Ishikawa (cell line): ENCODE measurements at regions not wholly inside any gene's neighbourhood (a gene's known extent, or its start where the extent isn't known, plus 50 kb on each side); places are given as distances from the start of the nearest gene placed in this dataset.

Source experiments
- CEBPB ChIP-seq: IDR thresholded peaks from 2 replicates; pipeline ENCODE4 v1.6.1; 2012
- CREB1 ChIP-seq: IDR thresholded peaks from 2 replicates; pipeline ENCODE4 v1.6.1; 2012; ENCODE audit warnings: low read depth
- EGR1 ChIP-seq: IDR thresholded peaks from 2 replicates; pipeline ENCODE4 v1.6.1; 2012
- EP300 ChIP-seq: IDR thresholded peaks from 2 replicates; pipeline ENCODE4 v1.6.1; 2012; ENCODE audit warnings: borderline replicate concordance
- FOXM1 ChIP-seq: IDR thresholded peaks from 2 replicates; pipeline ENCODE4 v1.6.1; 2012; ENCODE audit warnings: low read depth, borderline replicate concordance
- NFIC ChIP-seq: IDR thresholded peaks from 2 replicates; pipeline ENCODE4 v1.6.1; 2012
- RAD21 ChIP-seq: IDR thresholded peaks from 2 replicates; pipeline ENCODE4 v1.6.1; 2012; ENCODE audit warnings: low read depth
- TAF1 ChIP-seq: IDR thresholded peaks from 2 replicates; pipeline ENCODE4 v1.6.1; 2012; ENCODE audit warnings: low read depth, mild to moderate bottlenecking
- TCF12 ChIP-seq: IDR thresholded peaks from 2 replicates; pipeline ENCODE4 v1.6.1; 2012; ENCODE audit warnings: low read depth
- TEAD4 ChIP-seq: IDR thresholded peaks from 2 replicates; pipeline ENCODE4 v1.6.1; 2012
- YY1 ChIP-seq: IDR thresholded peaks from 2 replicates; pipeline ENCODE4 v1.6.1; 2012; ENCODE audit warnings: low read depth
- ZBTB7A ChIP-seq: IDR thresholded peaks from 2 replicates; pipeline ENCODE4 v1.6.1; 2012; ENCODE audit warnings: low read depth
- TF ChIP-seq, protein P1 (sequence below): IDR thresholded peaks from 2 replicates; pipeline ENCODE4 v1.6.1; 2012
- TF ChIP-seq, protein P2 (sequence below): IDR thresholded peaks from 2 replicates; pipeline ENCODE4 v1.6.1; 2012; ENCODE audit warnings: low read depth, mild to moderate bottlenecking
- TF ChIP-seq, protein P3 (sequence below): IDR thresholded peaks from 2 replicates; pipeline ENCODE4 v1.6.1; 2012

DNA sequence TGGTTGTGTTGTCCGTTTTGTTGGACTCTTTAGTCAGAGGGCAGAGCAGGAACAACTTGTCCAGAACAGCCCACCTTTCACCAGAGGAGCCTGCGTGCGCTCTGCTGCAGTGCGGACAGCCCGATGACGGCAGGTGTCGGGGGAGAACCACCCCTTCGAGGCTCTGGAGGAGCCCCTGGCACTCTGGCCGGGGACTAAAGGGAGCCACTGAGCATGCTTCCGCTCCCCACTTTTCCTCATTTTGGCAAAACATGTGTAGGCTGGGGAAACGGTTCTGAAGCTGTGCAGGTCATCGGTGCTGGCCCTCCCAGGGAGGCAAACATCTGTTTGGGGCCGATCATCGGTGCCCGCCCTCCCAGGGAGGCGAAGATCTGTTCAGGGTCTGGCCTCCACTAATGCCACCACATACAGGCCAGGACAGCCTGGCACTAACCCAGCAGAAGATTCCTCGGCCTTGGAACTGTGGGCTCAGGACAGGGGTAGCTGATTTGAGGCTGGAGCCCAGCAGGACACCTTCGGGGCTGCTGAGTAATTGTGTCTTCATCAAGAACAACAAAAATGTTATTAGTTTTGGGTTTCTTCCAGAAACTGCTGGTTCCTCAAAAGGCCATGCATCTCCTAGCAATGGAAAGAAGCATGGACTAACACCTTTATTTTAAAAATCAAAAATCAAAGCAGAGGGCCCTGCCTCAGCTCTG is 124.4 kb upstream of the TCERG1L start:
- TF ChIP-seq TAF1, result no peak
- TF ChIP-seq TCF12, result no peak
- no peak for TF ChIP-seq CEBPB
- TF ChIP-seq, protein P1, sequence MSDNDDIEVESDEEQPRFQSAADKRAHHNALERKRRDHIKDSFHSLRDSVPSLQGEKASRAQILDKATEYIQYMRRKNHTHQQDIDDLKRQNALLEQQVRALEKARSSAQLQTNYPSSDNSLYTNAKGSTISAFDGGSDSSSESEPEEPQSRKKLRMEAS, result no peak
- TF ChIP-seq EP300, result no peak

DNA sequence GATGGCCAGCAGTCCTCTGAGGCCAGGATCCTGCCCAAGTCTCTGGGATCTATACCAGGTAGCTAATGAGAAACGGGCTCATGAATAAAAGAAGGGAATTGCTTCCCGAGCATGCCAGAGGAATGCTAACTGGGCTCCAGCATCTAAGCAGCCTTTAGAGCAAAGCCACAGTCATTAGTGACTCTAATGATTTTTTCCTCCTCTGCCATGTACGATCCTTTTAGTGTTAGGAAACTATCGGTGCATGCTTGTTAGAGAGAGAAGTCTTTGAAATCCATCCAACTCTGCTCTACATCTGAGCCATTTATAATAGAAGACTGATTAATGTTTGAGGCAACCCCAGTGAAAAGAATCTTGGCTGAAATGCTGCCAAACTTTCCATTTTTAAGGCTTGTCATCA is 124.9 kb upstream of the TCERG1L start:
- TF ChIP-seq EP300 (no peak), TCF12 (no peak), ZBTB7A (no peak), FOXM1 (no peak), CEBPB (no peak)
- TF ChIP-seq, protein P2, sequence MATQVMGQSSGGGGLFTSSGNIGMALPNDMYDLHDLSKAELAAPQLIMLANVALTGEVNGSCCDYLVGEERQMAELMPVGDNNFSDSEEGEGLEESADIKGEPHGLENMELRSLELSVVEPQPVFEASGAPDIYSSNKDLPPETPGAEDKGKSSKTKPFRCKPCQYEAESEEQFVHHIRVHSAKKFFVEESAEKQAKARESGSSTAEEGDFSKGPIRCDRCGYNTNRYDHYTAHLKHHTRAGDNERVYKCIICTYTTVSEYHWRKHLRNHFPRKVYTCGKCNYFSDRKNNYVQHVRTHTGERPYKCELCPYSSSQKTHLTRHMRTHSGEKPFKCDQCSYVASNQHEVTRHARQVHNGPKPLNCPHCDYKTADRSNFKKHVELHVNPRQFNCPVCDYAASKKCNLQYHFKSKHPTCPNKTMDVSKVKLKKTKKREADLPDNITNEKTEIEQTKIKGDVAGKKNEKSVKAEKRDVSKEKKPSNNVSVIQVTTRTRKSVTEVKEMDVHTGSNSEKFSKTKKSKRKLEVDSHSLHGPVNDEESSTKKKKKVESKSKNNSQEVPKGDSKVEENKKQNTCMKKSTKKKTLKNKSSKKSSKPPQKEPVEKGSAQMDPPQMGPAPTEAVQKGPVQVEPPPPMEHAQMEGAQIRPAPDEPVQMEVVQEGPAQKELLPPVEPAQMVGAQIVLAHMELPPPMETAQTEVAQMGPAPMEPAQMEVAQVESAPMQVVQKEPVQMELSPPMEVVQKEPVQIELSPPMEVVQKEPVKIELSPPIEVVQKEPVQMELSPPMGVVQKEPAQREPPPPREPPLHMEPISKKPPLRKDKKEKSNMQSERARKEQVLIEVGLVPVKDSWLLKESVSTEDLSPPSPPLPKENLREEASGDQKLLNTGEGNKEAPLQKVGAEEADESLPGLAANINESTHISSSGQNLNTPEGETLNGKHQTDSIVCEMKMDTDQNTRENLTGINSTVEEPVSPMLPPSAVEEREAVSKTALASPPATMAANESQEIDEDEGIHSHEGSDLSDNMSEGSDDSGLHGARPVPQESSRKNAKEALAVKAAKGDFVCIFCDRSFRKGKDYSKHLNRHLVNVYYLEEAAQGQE, result no peak
- TF ChIP-seq, protein P1, result no peak

DNA sequence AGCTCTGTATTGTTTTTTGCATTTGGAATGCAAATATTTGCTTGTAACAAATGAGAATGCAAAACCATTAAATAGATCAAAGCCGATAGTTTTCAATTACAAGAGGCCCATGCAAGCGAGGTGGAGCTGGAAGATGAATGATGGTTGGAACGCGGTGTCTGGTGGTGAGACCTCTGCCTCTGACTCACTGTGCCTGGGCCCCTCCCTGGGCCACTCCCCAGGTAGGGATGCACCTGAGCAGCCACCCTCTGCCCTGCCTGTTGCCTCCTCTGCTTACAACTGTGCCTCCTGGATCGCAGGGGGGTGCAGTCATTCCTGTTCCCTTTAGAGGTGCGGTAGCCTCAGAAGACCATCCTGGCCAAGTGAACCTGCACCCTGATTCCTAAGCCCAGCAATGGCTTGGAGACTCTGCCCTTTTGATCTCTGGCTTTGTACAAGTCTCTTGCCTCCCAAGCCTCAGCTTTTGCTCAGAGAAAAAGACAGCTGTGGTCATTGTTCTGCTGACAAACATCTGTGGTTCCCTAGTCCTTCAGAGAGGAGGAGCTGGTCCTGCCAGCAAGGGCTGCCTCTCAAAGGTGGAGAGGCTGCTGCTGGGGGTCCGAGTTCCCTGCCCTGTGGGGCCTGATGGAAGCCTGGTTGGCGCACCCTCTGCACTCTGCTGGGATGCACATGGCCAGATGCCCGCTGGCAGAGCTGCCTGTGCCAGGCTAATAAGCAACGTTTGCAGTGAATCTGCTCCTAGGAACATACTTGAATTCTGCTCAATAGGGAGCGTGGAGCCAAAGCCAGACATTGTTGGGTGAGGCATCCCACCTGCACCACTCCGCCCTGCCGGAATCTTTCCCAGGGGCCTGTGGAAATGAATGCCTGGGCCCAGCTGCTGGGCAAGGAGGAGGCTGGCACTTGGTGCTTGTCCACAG is 126.3 kb upstream of the TCERG1L start:
- TF ChIP-seq RAD21 (no peak), FOXM1 (no peak), CEBPB (no peak), YY1 (no peak), CREB1 (no peak), TCF12 (no peak), TAF1 (no peak), EGR1 (no peak), EP300 (no peak), TEAD4 (no peak), NFIC (no peak)
- TF ChIP-seq, protein P2, result no peak
- TF ChIP-seq, protein P3, sequence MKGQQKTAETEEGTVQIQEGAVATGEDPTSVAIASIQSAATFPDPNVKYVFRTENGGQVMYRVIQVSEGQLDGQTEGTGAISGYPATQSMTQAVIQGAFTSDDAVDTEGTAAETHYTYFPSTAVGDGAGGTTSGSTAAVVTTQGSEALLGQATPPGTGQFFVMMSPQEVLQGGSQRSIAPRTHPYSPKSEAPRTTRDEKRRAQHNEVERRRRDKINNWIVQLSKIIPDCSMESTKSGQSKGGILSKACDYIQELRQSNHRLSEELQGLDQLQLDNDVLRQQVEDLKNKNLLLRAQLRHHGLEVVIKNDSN, result no peak
- TF ChIP-seq, protein P1, result no peak

DNA sequence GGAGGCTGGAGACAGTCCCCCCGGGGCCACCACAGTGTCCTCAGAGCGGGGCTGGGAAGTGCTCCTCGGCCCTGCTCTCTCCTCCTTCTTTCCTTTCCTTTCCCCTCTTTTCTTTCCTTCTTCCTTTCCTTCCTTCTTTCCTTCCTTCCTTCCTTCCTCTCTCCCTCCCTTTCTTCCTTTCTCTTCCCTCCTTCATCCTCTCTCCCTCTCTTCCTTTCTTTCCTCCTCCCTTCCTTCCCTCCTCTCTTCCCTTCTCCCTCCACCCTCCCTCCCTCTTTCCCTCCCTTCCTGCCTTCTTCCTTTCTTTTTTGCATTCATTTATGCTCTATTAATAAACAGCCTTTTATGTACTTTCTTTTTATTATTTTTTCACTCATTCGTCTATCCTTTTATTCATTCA is 127.1 kb upstream of the TCERG1L start:
- TF ChIP-seq YY1, result no peak
- TF ChIP-seq, protein P1, result no peak
- TF ChIP-seq FOXM1, result no peak
- TF ChIP-seq TEAD4, result no peak
- TF ChIP-seq TAF1, result no peak
- TF ChIP-seq, protein P3, result no peak
- no peak for TF ChIP-seq NFIC
- TF ChIP-seq TCF12, result no peak
- TF ChIP-seq CREB1, result no peak
- no peak for TF ChIP-seq EP300
- TF ChIP-seq, protein P2, result no peak
- TF ChIP-seq RAD21, result no peak
- no peak for TF ChIP-seq EGR1
- TF ChIP-seq ZBTB7A, result no peak
- TF ChIP-seq CEBPB, result no peak
